DND-41 (cell line): ENCODE measurements at regions not wholly inside any gene's neighbourhood (a gene's known extent, or its start where the extent isn't known, plus 50 kb on each side); places are given as distances from the start of the nearest gene placed in this dataset.

Experiments
- ATAC-seq: fragments of 200-7000 bp; cut with Tn5 transposase; 3 replicates; pipeline ENCODE4 v1.9.1; 2021; ENCODE audit warnings: low read depth; ENCODE audit not compliant: insufficient read depth
- DNase-seq: peaks from one replicate; pipeline ENCODE4 v3.0.0-alpha.2; 2020
- H2AFZ ChIP-seq: 2 replicates; pipeline ENCODE4 v1.6.0; 2012; ENCODE audit warnings: low read depth, low read length
- H3K27ac ChIP-seq: 2 replicates; pipeline ENCODE4 v1.5.1; 2012; ENCODE audit warnings: low read length, inconsistent platforms
- H3K27me3 ChIP-seq: fragments of 200-600 bp; sonication (generic); 2 replicates; pipeline ENCODE4 v1.6.0; 2012; ENCODE audit warnings: low read length, mild to moderate bottlenecking, inconsistent platforms; ENCODE audit not compliant: insufficient read depth, poor library complexity
- H3K36me3 ChIP-seq: 2 replicates; pipeline ENCODE4 v1.5.1; 2012; ENCODE audit warnings: low read length, inconsistent platforms; ENCODE audit not compliant: insufficient read depth
- H3K4me1 ChIP-seq: 2 replicates; pipeline ENCODE4 v1.5.1; 2012; ENCODE audit warnings: mild to moderate bottlenecking, low read length; ENCODE audit not compliant: insufficient read depth
- H3K4me2 ChIP-seq: 2 replicates; pipeline ENCODE4 v1.6.0; 2012; ENCODE audit warnings: mild to moderate bottlenecking, moderate library complexity, low read length, inconsistent platforms; ENCODE audit not compliant: insufficient read depth
- H3K4me3 ChIP-seq, 2 experiments: fragments of 200-600 bp in 1 of 2; shearing (Covaris generic) in 1 of 2; 2 replicates each; pipeline ENCODE4 v1.5.1; 2012 to 2016; ENCODE audit warnings: inconsistent platforms in 2 of 2, low read length in 2 of 2, mild to moderate bottlenecking in 2 of 2, low read depth in 1 of 2, moderate library complexity in 1 of 2
- H3K79me2 ChIP-seq: 2 replicates; pipeline ENCODE4 v1.6.0; 2012; ENCODE audit warnings: low read length, inconsistent platforms; ENCODE audit not compliant: insufficient read depth
- H3K9ac ChIP-seq: 2 replicates; pipeline ENCODE4 v1.6.0; 2012; ENCODE audit warnings: low read depth, mild to moderate bottlenecking, inconsistent platforms, low read length, moderate library complexity
- H3K9me3 ChIP-seq: 2 replicates; pipeline ENCODE4 v1.5.1; 2012; ENCODE audit warnings: low read length, moderate library complexity, mild to moderate bottlenecking, inconsistent platforms; ENCODE audit not compliant: insufficient read depth, severe bottlenecking
- H4K20me1 ChIP-seq: 2 replicates; pipeline ENCODE4 v1.6.0; 2012; ENCODE audit warnings: low read length; ENCODE audit not compliant: insufficient read depth
- CTCF ChIP-seq: IDR thresholded peaks from 2 replicates; pipeline ENCODE4 v1.5.1; 2012; ENCODE audit warnings: borderline replicate concordance, low read length, moderate library complexity, mild to moderate bottlenecking; ENCODE audit not compliant: poor library complexity, severe bottlenecking; ENCODE audit errors: extremely low read depth
- EZH2 ChIP-seq: IDR thresholded peaks from 3 replicates; pipeline ENCODE4 v1.6.1; 2012; ENCODE audit warnings: borderline replicate concordance, low read depth, mild to moderate bottlenecking, moderate library complexity, low read length, inconsistent platforms; ENCODE audit not compliant: severe bottlenecking

GRCh38 chr2:215597577-215597976 lies 161.7 kb upstream of the FN1 start:
- ATAC-seq = no peak
- Histone ChIP-seq H2AFZ (no peak overlapping the region), H3K36me3 (no peaks in the 10 kb centered on the region), H3K4me1 (no peaks in the 10 kb centered on the region), H4K20me1 (no peaks in the 10 kb centered on the region), H3K4me2 (no peak overlapping the region), H3K27ac (no peak overlapping the region), H3K79me2 (no peaks in the 10 kb centered on the region), H3K9me3 (no peaks in the 10 kb centered on the region), H3K9ac (no peak overlapping the region), H3K4me3 (no peak overlapping the region), H3K27me3 (no peaks in the 10 kb centered on the region)
- no peak for DNase-seq
- TF ChIP-seq CTCF = no peak
- no peak for TF ChIP-seq EZH2

GRCh38 chr2:215594766-215595165 lies 158.9 kb upstream of the FN1 start:
- Histone ChIP-seq H3K79me2 (no peaks in the 10 kb centered on the region), H4K20me1 (no peaks in the 10 kb centered on the region), H3K27me3 (no peaks in the 10 kb centered on the region), H2AFZ (no peak overlapping the region), H3K27ac (no peak overlapping the region), H3K9me3 (no peaks in the 10 kb centered on the region), H3K4me1 (no peaks in the 10 kb centered on the region), H3K36me3 (no peaks in the 10 kb centered on the region), H3K4me2 (no peak overlapping the region), H3K4me3 (no peak overlapping the region), H3K9ac (no peak overlapping the region)
- ATAC-seq (no peak), DNase-seq (no peak)
- TF ChIP-seq CTCF (no peak), EZH2 (no peak)

GRCh38 chr2:215590010-215590745 lies 154.3 kb upstream of the FN1 start:
- TF ChIP-seq EZH2 (no peak), CTCF (no peak)
- H3K4me2 ChIP-seq = no peak overlapping the region
- DNase-seq (no peak), ATAC-seq (no peak)
- no peaks in the 10 kb centered on the region for H3K79me2 ChIP-seq
- no peaks in the 10 kb centered on the region for H3K36me3 ChIP-seq
- H3K27ac ChIP-seq = no peak overlapping the region
- no peak overlapping the region for H2AFZ ChIP-seq
- H3K4me3 ChIP-seq = no peak overlapping the region
- no peaks in the 10 kb centered on the region for H3K4me1 ChIP-seq
- H3K27me3 ChIP-seq = no peaks in the 10 kb centered on the region
- H3K9ac ChIP-seq = no peak overlapping the region
- H3K9me3 ChIP-seq = no peaks in the 10 kb centered on the region
- no peaks in the 10 kb centered on the region for H4K20me1 ChIP-seq

DNA sequence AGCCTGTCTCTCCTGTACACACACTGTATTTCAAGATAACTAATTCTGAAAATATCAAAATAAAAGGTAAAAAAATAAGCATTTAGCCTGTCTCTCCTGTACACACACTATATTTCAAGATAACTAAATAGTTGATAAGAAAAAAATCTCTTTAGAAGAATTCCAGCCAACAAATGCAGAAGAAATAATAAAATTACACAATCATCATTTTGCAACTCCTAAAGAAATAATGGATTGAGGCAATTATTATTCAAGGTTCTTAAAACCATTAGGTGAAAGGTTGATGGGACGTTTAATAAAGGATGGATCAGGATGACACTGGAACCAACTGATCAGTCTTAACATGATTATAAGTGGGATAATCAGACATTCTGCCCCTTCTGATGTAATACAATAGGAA lies 148.0 kb upstream of the FN1 start:
- H4K20me1 ChIP-seq = no peaks in the 10 kb centered on the region
- DNase-seq (no peak), ATAC-seq (no peak)
- H3K27me3 ChIP-seq = no peaks in the 10 kb centered on the region
- no peak overlapping the region for H3K4me3 ChIP-seq
- H2AFZ ChIP-seq = no peak overlapping the region
- no peaks in the 10 kb centered on the region for H3K79me2 ChIP-seq
- H3K27ac ChIP-seq = no peak overlapping the region
- H3K4me1 ChIP-seq = no peaks in the 10 kb centered on the region
- TF ChIP-seq CTCF (no peak), EZH2 (no peak)
- H3K4me2 ChIP-seq = no peak overlapping the region
- H3K9ac ChIP-seq = no peak overlapping the region
- no peaks in the 10 kb centered on the region for H3K9me3 ChIP-seq
- H3K36me3 ChIP-seq = no peaks in the 10 kb centered on the region
